ENCODE measurements at regions not wholly inside any gene's neighbourhood (a gene's known extent, or its start where the extent isn't known, plus 50 kb on each side); places are given as distances from the start of the nearest gene placed in this dataset.

GRCh38 chr5:170161069-170161468 is 55.4 kb downstream of the FOXI1 start:
- no peaks in the 10 kb centered on the region for H3K79me1 ChIP-seq (ENCODE audit: insufficient read depth, low read depth, low read length, poor library complexity, severe bottlenecking)
- no peak overlapping the region for H2BK15ac ChIP-seq (ENCODE audit: low read depth, low read length)
- no peak overlapping the region for H4K5ac ChIP-seq (ENCODE audit: insufficient read length, low read depth, low read length)
- Mint-ChIP-seq H3K4me1 (peaks cover 0 to 10% of the 10 kb centered on the region in 2 experiments), H3K9me3 (no peaks in the 10 kb centered on the region), H3K36me3 (ENCODE audit: insufficient read depth in 1 of 3, low read depth in 3 of 3) (no peaks in the 10 kb centered on the region), H3K4me3 (no peak overlapping the region), H3K27ac (no peak overlapping the region), H3K27me3 (ENCODE audit: low read depth) (no peaks in the 10 kb centered on the region)
- H2AFZ ChIP-seq (ENCODE audit: low read length) = no peak overlapping the region
- no peak overlapping the region for H4K8ac ChIP-seq (replicated peaks; ENCODE audit: insufficient read length, low read depth, low read length)
- DNase-seq = no peak
- no peaks in the 10 kb centered on the region for H3K9me3 ChIP-seq (ENCODE audit: control insufficient read depth, low read depth, low read length)
- H3K4me2 ChIP-seq (ENCODE audit: insufficient read depth, insufficient read length, low read length) = no peak overlapping the region
- no peaks in the 10 kb centered on the region for H3K27me3 ChIP-seq (ENCODE audit: insufficient read depth, low read length)
- no peak overlapping the region for H3K27ac ChIP-seq (ENCODE audit: insufficient read length, low read depth, low read length)
- H3K23ac ChIP-seq (ENCODE audit: insufficient read length, low read depth, low read length) = no peak overlapping the region
- no peak overlapping the region for H3K4ac ChIP-seq (ENCODE audit: low read depth, low read length)
- H3K79me2 ChIP-seq (ENCODE audit: insufficient read depth, low read length) = no peaks in the 10 kb centered on the region
- no peaks in the 10 kb centered on the region for H4K20me1 ChIP-seq (ENCODE audit: control insufficient read depth, insufficient read depth, insufficient read length)
- no peak overlapping the region for H3K9ac ChIP-seq (ENCODE audit: extremely low read depth, insufficient read length, low read length)
- H2BK120ac ChIP-seq (ENCODE audit: low read depth, low read length, poor library complexity, severe bottlenecking) = no peak overlapping the region
- no peak overlapping the region for H2BK12ac ChIP-seq (ENCODE audit: insufficient read length, low read depth, low read length)
- no CpG with 5 or more reads among the region's 6 CpGs for WGBS (ENCODE audit: extremely low coverage, insufficient read length, low lambda C conversion rate)
- TF ChIP-seq CTCF (conservative IDR thresholded peaks at IDR 0.05) = no peak
- no peak overlapping the region for H2BK20ac ChIP-seq (ENCODE audit: low read depth, low read length, poor library complexity, severe bottlenecking)
- no peak overlapping the region for H3K56ac ChIP-seq (ENCODE audit: insufficient read length, low read depth, low read length)
- no peak overlapping the region for H3T11ph ChIP-seq (ENCODE audit: low read length)
- H2AK5ac ChIP-seq (ENCODE audit: insufficient read length, low read length) = no peak overlapping the region
- H3K23me2 ChIP-seq (ENCODE audit: insufficient read length, low read depth, low read length, poor library complexity, severe bottlenecking) = no peaks in the 10 kb centered on the region
- no peaks in the 10 kb centered on the region for H3K4me1 ChIP-seq (ENCODE audit: insufficient read depth, low read length)
- H3K18ac ChIP-seq (ENCODE audit: insufficient read length, low read depth, low read length) = no peak overlapping the region
- H3K14ac ChIP-seq (ENCODE audit: insufficient read depth, low read length) = no peak overlapping the region
- H4K91ac ChIP-seq (ENCODE audit: insufficient read length, low read depth, low read length) = no peak overlapping the region
- H2BK5ac ChIP-seq (ENCODE audit: insufficient read length, low read length) = no peak overlapping the region

All from H9 (cell line).